ENCODE measurements at regions not wholly inside any gene's neighbourhood (a gene's known extent, or its start where the extent isn't known, plus 50 kb on each side); places are given as distances from the start of the nearest gene placed in this dataset.
A peak's percentile ranks its signal among the peaks of the same experiment; 100 is the strongest.

- H3K4me1 ChIP-seq, result no peaks in the 10 kb centered on the region
- no peak for TF ChIP-seq FOSL2 (IDR thresholded peaks at IDR 0.05)
- TF ChIP-seq FOSL2 (CRISPR knock-in tag; IDR thresholded peaks at IDR 0.05), result peak; percentile 45; the same call in 1 of the 2 replicates
- no peak for TF ChIP-seq RCOR1 (IDR thresholded peaks at IDR 0.05; ENCODE audit: low read depth, low read length)
- FAIRE-seq (no peak), ATAC-seq (no peak), DNase-seq (ENCODE audit: low read depth in 1 of 2, low spot score in 1 of 2) (no peak)
- no peak overlapping the region for H3K4me2 ChIP-seq
- H3K4me3 ChIP-seq, result no peak overlapping the region
- 32% methylated on average over 1 of the region's 1 CpG for WGBS (ENCODE audit: missing lambda C conversion rate)
- POLR2A ChIA-PET, result no interaction called here
- no peaks in the 10 kb centered on the region for H3K9me3 ChIP-seq
- CTCF ChIA-PET, result no interaction called here
- H3K27ac ChIP-seq, result no peak overlapping the region
Observed at GRCh38 chr14:53331247-53331646, 178.1 kb upstream of the DDHD1 start.

GRCh38 chr14:53330441-53330840 is 177.3 kb upstream of the DDHD1 start:
- FAIRE-seq (no peak), ATAC-seq (no peak), DNase-seq (ENCODE audit: low read depth in 1 of 2, low spot score in 1 of 2) (no peak)
- 33% methylated on average over 3 of the region's 3 CpGs for WGBS (ENCODE audit: missing lambda C conversion rate)
- Histone ChIP-seq H3K4me3 (no peak overlapping the region), H3K4me1 (no peaks in the 10 kb centered on the region), H3K27ac (no peak overlapping the region), H3K4me2 (no peak overlapping the region), H3K9me3 (no peaks in the 10 kb centered on the region)
- ChIA-PET POLR2A (no interaction called here), CTCF (no interaction called here)
- TF ChIP-seq NR3C1 (IDR thresholded peaks at IDR 0.05) (no peak), JUN (IDR thresholded peaks at IDR 0.05) (no peak), RAD21 (conservative IDR thresholded peaks at IDR 0.05 in 1 of 2, IDR thresholded peaks at IDR 0.05 in 1 of 2) (no peak), HMGXB4 (CRISPR knock-in tag; IDR thresholded peaks at IDR 0.05; ENCODE audit: borderline replicate concordance) (no peak), MAFK (IDR thresholded peaks at IDR 0.05; ENCODE audit: partially characterized antibody) (no peak), BHLHE40 (IDR thresholded peaks at IDR 0.05; ENCODE audit: low read depth, low read length) (no peak), CTCF (IDR thresholded peaks at IDR 0.05) (no peak), REST (IDR thresholded peaks at IDR 0.05) (no peak), HOXA7 (CRISPR knock-in tag; IDR thresholded peaks at IDR 0.05) (no peak)

GRCh38 chr14:53328841-53329240 is 175.7 kb upstream of the DDHD1 start:
- H3K4me3 ChIP-seq, result no peak overlapping the region
- DNase-seq (ENCODE audit: low read depth in 1 of 2, low spot score in 1 of 2) (no peak), FAIRE-seq (no peak), ATAC-seq (no peak)
- WGBS (ENCODE audit: missing lambda C conversion rate), result 67% methylated on average over 5 of the region's 5 CpGs
- no peak overlapping the region for H3K27ac ChIP-seq
- H3K4me1 ChIP-seq, result no peaks in the 10 kb centered on the region
- ChIA-PET POLR2A (no interaction called here), CTCF (interaction anchor here (1.5 kb wide), 1 partner anchor 16 kb away, joined by 3 read pairs; no protein-coding TSS in a partner anchor)
- no peak overlapping the region for H3K4me2 ChIP-seq
- H3K9me3 ChIP-seq, result no peaks in the 10 kb centered on the region
- TF ChIP-seq ATOH8 (CRISPR knock-in tag; IDR thresholded peaks at IDR 0.05; ENCODE audit: low read depth) (no peak), BCL3 (IDR thresholded peaks at IDR 0.05) (no peak), ZNF302 (CRISPR knock-in tag; IDR thresholded peaks at IDR 0.05) (no peak), HOXB13 (CRISPR knock-in tag; IDR thresholded peaks at IDR 0.05; ENCODE audit: low read depth) (no peak), RAD21 (conservative IDR thresholded peaks at IDR 0.05 in 1 of 2, IDR thresholded peaks at IDR 0.05 in 1 of 2) (no peak), POLR2AphosphoS2 (conservative IDR thresholded peaks at IDR 0.05; ENCODE audit: low read length) (no peak), MYC (IDR thresholded peaks at IDR 0.05; ENCODE audit: borderline replicate concordance, low read length) (no peak), SMC3 (IDR thresholded peaks at IDR 0.05) (no peak), HDAC2 (IDR thresholded peaks at IDR 0.05) (no peak), SREBF2 (IDR thresholded peaks at IDR 0.05) (no peak), RNF2 (IDR thresholded peaks at IDR 0.05; ENCODE audit: borderline replicate concordance, low read depth) (no peak), CHD2 (IDR thresholded peaks at IDR 0.05; ENCODE audit: low read length, partially characterized antibody) (no peak), HOXB5 (CRISPR knock-in tag; IDR thresholded peaks at IDR 0.05) (no peak), MAZ (IDR thresholded peaks at IDR 0.05; ENCODE audit: borderline replicate concordance, low read depth, low read length) (no peak)

Measured in A549 (cell line).